GM10266 (cell line): ENCODE measurements at regions not wholly inside any gene's neighbourhood (a gene's known extent, or its start where the extent isn't known, plus 50 kb on each side); places are given as distances from the start of the nearest gene placed in this dataset.
"Not testable (repeated sequence)": the region's sequence is repeated elsewhere in the genome, so short reads cannot be mapped to it uniquely, and the experiment has no call there.

Experiments used
- DNase-seq: peaks from one replicate; pipeline ENCODE4 v3.0.0; 2012; ENCODE audit errors: extremely low spot score
- TF ChIP-seq, protein P1 (sequence below): IDR thresholded peaks from 2 replicates; pipeline ENCODE4 v1.5.1; 2012; ENCODE audit warnings: mild to moderate bottlenecking, low read depth; ENCODE audit not compliant: control insufficient read depth, insufficient read depth; ENCODE audit errors: missing control alignments

- no peak for DNase-seq
- TF ChIP-seq, protein P1, sequence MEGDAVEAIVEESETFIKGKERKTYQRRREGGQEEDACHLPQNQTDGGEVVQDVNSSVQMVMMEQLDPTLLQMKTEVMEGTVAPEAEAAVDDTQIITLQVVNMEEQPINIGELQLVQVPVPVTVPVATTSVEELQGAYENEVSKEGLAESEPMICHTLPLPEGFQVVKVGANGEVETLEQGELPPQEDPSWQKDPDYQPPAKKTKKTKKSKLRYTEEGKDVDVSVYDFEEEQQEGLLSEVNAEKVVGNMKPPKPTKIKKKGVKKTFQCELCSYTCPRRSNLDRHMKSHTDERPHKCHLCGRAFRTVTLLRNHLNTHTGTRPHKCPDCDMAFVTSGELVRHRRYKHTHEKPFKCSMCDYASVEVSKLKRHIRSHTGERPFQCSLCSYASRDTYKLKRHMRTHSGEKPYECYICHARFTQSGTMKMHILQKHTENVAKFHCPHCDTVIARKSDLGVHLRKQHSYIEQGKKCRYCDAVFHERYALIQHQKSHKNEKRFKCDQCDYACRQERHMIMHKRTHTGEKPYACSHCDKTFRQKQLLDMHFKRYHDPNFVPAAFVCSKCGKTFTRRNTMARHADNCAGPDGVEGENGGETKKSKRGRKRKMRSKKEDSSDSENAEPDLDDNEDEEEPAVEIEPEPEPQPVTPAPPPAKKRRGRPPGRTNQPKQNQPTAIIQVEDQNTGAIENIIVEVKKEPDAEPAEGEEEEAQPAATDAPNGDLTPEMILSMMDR: no peak
Measured at GRCh38 chr9:102482776-102483175, 512.4 kb upstream of the CYLC2 start.

DNA sequence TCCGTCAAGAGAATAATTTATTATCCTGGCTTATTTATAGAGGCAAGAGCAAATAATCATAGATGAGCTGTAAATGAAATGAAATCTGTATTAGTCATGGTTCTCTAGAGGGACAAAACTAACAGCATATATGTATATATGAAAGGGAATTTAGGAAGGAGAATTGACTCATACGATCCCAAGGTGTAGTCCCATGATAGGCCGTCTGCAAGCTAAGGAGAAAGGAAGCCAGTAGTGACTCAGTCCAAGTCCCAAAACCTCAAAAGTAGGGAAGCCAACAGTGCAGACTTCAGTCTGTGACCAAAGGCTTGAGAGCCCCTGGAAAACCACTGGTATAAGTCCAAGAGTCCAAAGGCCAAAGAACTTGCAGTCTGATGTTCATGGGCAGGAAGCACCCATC is 515.9 kb upstream of the CYLC2 start:
- TF ChIP-seq, protein P1: no peak

DNA sequence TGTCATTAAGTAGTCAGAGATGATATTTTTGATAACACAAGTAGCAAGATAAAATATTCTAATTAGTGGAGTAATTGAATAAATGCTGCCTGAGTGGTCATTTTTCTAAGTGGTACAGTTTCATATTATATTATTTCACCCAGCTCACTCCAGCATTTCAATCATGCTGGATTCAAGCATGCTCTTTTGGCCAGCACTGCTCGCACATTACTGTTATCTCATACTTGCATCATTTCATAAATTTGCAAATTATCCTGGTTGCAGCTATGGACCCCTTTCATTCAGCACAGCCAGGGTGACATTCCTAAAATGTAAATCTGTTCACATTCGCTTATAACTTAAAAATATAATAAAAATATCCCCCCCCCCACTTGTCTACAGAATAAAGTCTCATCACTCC is 520.8 kb upstream of the CYLC2 start:
- TF ChIP-seq, protein P1: no peak
- DNase-seq: no peak

More for the DNA sequence above, 515.9 kb upstream of the CYLC2 start:
- no peak for DNase-seq

GRCh38 chr9:102469430-102469829 is 525.7 kb upstream of the CYLC2 start:
- DNase-seq: not testable (repeated sequence)

DNA sequence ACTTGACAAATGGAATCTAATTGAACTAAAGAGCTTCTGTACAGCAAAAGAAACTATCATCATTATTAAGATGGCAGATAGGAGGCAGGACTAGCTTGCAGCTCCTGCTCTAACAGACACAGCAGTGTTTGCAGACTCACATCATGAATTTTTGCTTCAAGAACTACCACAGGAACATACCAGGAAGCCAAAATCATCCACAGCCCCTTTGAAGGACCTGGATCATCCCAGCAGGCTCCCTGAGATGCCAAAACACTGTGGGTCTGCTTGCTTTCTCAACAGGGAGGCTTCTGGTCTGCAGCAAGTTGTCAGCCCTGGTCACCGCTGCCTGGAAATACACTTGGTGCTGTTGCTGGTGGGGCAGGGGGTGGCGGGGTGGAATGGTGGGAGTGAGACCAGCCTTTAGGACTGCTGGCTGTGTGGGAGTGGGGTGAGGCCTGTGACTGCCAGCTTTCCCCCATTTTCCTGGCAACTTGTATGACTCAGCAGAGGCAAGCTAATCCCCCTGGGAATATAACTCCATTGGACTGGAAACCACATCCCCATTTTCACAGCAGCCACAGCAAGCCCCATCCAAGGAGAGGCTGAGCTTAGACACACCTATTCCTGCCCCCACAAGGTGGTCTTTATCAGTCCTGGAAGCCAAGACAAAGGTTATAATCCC is 533.8 kb upstream of the CYLC2 start:
- no peak for DNase-seq
- TF ChIP-seq, protein P1: no peak

GRCh38 chr9:102459828-102460227 is 535.3 kb upstream of the CYLC2 start:
- DNase-seq: no peak
- TF ChIP-seq, protein P1: no peak

- TF ChIP-seq, protein P1: no peak
- no peak for DNase-seq
Measured at GRCh38 chr9:102456562-102456961, 538.6 kb upstream of the CYLC2 start.

DNA sequence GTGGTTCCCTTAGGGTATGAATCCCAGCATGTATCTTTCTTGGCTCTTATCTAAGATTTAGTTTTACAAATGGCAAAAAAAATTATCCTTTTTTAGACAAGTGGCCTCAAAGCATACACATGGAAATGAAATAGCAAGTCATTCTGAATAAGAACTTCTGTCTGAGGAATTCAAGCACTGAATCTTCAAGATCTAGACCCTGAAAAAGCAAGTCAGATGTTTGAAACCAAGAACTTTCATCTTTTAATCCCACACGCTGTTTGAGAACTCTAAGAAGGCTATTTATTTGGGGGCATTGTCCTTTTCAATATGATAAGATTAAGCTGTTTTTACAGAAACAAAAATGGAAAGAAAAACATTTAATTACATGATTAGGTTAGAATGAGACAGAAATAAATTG is 549.2 kb upstream of the CYLC2 start:
- TF ChIP-seq, protein P1: no peak
- no peak for DNase-seq
